ENCODE measurements at regions not wholly inside any gene's neighbourhood (a gene's known extent, or its start where the extent isn't known, plus 50 kb on each side); places are given as distances from the start of the nearest gene placed in this dataset.
"Not testable (repeated sequence)": the region's sequence is repeated elsewhere in the genome, so short reads cannot be mapped to it uniquely, and the experiment has no call there.

- DNase-seq, result no peak
These were observed 113.6 kb upstream of the EMCN start for GRCh38 chr4:100631281-100631968.

- DNase-seq, result no peak
These were observed 112.5 kb upstream of the EMCN start for GRCh38 chr4:100630341-100630740.

GRCh38 chr4:100609810-100610209, 92.0 kb upstream of the EMCN start:
- no peak for DNase-seq

GRCh38 chr4:100608651-100609050, 90.8 kb upstream of the EMCN start:
- DNase-seq, result not testable (repeated sequence)

- DNase-seq, result no peak
These were observed 87.3 kb upstream of the EMCN start for GRCh38 chr4:100605144-100605543.

- no peak for DNase-seq
These were observed 76.1 kb upstream of the EMCN start for GRCh38 chr4:100593935-100594334.

- no peak for DNase-seq
These were observed 73.5 kb upstream of the EMCN start for GRCh38 chr4:100591161-100591876.

- no peak for DNase-seq
These were observed 72.5 kb upstream of the EMCN start for GRCh38 chr4:100590325-100590724.

- no peak for DNase-seq
These were observed 70.3 kb upstream of the EMCN start for GRCh38 chr4:100588076-100588475.

GRCh38 chr4:100582146-100582545, 64.3 kb upstream of the EMCN start:
- no peak for DNase-seq

- DNase-seq, result no peak
These were observed 63.5 kb upstream of the EMCN start for GRCh38 chr4:100581337-100581736.

GRCh38 chr4:100576570-100576969, 58.7 kb upstream of the EMCN start:
- DNase-seq, result no peak

GRCh38 chr4:100574607-100575006, 56.8 kb upstream of the EMCN start:
- no peak for DNase-seq

GRCh38 chr4:100569196-100569595, 51.4 kb upstream of the EMCN start:
- DNase-seq, result no peak
